GM18867 (cell line): ENCODE measurements at regions not wholly inside any gene's neighbourhood (a gene's known extent, or its start where the extent isn't known, plus 50 kb on each side); places are given as distances from the start of the nearest gene placed in this dataset.
"Not testable (repeated sequence)": the region's sequence is repeated elsewhere in the genome, so short reads cannot be mapped to it uniquely, and the experiment has no call there.

ENCODE experiments used
- ATAC-seq: cut with Tn5 transposase; IDR thresholded peaks from one replicate; pipeline ENCODE4 v1.9.1; 2021; ENCODE audit warnings: mild to moderate bottlenecking, moderate library complexity; ENCODE audit not compliant: unreplicated experiment

- ATAC-seq: no peak
Measured at GRCh38 chr7:23931633-23932032, 221.6 kb downstream of the STK31 start.

- no peak for ATAC-seq
Measured at GRCh38 chr7:23938215-23938614, 228.2 kb downstream of the STK31 start.

GRCh38 chr7:23938937-23939552 lies 229.0 kb downstream of the STK31 start:
- peak; percentile 85 for ATAC-seq

GRCh38 chr7:23939747-23940146 lies 229.7 kb downstream of the STK31 start:
- not testable (repeated sequence) for ATAC-seq

- ATAC-seq: no peak
Measured at GRCh38 chr7:23941551-23941950, 231.5 kb downstream of the STK31 start.

- no peak for ATAC-seq
Measured at GRCh38 chr7:23942032-23942431, 232.0 kb downstream of the STK31 start.

GRCh38 chr7:23944131-23944530 lies 234.1 kb downstream of the STK31 start:
- ATAC-seq: no peak

- no peak for ATAC-seq
Measured at GRCh38 chr7:23945472-23945871, 235.5 kb downstream of the STK31 start.

- ATAC-seq: no peak
Measured at GRCh38 chr7:23955145-23955544, 245.1 kb downstream of the STK31 start.

GRCh38 chr7:23955600-23956149 lies 245.7 kb downstream of the STK31 start:
- ATAC-seq: no peak

GRCh38 chr7:23956772-23957576 lies 247.0 kb downstream of the STK31 start:
- no peak for ATAC-seq

GRCh38 chr7:23959821-23960220 lies 249.8 kb downstream of the STK31 start:
- no peak for ATAC-seq

- ATAC-seq: no peak
Measured at GRCh38 chr7:23960361-23960760, 250.3 kb downstream of the STK31 start.

- no peak for ATAC-seq
Measured at GRCh38 chr7:23963461-23964165, 253.6 kb downstream of the STK31 start.

- ATAC-seq: no peak
Measured at GRCh38 chr7:23964715-23965114, 254.7 kb downstream of the STK31 start.

- no peak for ATAC-seq
Measured at GRCh38 chr7:23965296-23965695, 255.3 kb downstream of the STK31 start.

GRCh38 chr7:23966941-23967340 lies 256.9 kb downstream of the STK31 start:
- no peak for ATAC-seq

- ATAC-seq: peak; percentile 75
Measured at GRCh38 chr7:23967949-23968599, 258.1 kb downstream of the STK31 start.

GRCh38 chr7:23968791-23969190 lies 258.8 kb downstream of the STK31 start:
- ATAC-seq: no peak

GRCh38 chr7:23969443-23969842 lies 259.4 kb downstream of the STK31 start:
- no peak for ATAC-seq

GRCh38 chr7:23970193-23970592 lies 260.2 kb downstream of the STK31 start:
- no peak for ATAC-seq
